ENCODE measurements at regions not wholly inside any gene's neighbourhood (a gene's known extent, or its start where the extent isn't known, plus 50 kb on each side); places are given as distances from the start of the nearest gene placed in this dataset.

DNA sequence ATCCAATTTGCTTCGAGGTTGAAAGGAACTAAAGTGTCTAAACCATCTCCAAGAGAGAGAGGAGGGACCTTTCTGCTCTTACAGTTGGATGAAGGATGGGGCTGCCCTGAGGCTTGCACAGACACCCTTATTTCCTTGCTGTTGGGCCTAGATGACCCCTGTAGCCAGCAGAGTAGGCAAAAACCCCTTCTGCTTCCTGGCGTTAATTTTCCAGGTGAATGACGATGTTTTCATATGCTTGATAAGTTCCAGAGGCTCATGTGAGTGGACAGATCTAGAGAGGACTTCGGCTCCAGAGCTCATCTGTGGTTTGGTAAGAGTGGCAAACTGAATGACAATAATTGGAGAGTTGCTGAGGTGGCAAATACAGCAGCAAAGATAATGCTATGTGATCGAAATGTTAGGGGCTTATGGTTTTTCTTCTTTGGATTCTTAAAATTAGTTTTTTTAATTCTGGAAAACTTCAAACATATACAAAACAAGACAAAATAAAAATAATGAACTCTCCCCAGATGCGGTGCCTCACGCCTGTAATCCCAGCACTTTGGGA lies 98.6 kb upstream of the MAP4K3 start:
- no peak for DNase-seq (ENCODE audit: low read depth)

GRCh38 chr2:39537150-39537549 lies 100.1 kb upstream of the MAP4K3 start:
- no peak for DNase-seq (ENCODE audit: low read depth)

DNA sequence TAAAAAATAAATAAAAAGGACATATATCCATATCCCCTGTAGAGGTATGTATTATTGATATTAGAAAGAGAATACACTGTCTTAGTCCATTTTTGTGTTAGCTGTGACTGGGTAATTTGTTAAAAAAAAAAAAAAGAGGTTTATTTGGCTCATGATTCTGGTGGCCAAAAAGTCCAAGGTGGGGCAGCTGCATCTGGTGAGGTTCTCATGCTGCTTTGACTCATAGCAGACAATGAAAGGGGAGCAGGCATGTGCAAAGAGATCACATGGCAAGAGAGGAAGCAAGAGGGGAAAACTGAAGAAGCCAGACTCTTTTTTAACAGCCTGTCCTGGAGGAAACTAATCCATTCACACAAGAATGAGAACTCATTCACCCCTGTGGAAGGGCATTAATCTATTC lies 101.6 kb upstream of the MAP4K3 start:
- DNase-seq (ENCODE audit: low read depth): no peak

- peak; percentile 40 for DNase-seq (ENCODE audit: low read depth)
Measured at GRCh38 chr2:39540414-39540813, 103.3 kb upstream of the MAP4K3 start.

GRCh38 chr2:39541011-39541930 lies 104.2 kb upstream of the MAP4K3 start:
- no peak for DNase-seq (ENCODE audit: low read depth)

DNA sequence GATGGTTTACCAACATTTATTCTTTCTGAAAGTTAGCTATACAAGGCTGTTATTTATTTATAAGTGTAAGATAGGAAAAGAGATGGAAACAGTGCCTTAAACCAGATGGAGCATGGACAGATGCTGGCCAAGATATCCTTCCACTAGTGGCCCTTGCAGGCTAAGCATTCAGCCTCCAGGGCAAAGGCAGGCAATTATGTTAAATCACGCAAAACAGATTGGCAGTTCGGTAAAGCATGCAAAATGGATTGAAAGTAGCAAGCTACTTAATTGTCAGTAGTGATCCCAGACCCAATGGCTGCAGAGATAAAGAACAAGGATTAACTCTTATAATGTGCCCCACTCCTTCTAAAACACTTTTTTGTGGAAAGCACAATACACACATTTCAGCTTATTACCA lies 105.4 kb upstream of the MAP4K3 start:
- no peak for DNase-seq (ENCODE audit: low read depth)

- peak; percentile 58 for DNase-seq (ENCODE audit: low read depth)
Measured at GRCh38 chr2:39545957-39546356, 108.9 kb upstream of the MAP4K3 start.

- DNase-seq (ENCODE audit: low read depth): no peak
Measured at GRCh38 chr2:39546409-39546808, 109.3 kb upstream of the MAP4K3 start.

DNA sequence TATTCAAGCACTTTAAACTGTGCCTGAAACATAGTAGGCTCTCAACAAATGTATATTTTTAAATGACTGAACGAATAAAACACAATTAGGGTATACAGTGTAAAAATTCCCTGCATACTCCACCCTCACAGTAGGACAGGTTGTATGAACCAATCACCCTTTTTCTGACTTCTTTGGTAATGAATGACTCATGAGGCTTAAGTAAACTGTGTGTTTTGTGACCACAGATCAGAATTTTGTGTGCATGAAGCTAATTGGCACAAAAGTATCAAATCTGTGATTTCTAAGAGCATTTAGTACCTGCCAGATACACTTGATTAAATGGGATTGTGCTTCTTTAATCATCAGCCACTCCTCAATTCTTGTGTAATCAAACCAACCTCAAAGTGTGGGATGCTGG lies 109.9 kb upstream of the MAP4K3 start:
- peak; percentile 78 for DNase-seq (ENCODE audit: low read depth)

DNA sequence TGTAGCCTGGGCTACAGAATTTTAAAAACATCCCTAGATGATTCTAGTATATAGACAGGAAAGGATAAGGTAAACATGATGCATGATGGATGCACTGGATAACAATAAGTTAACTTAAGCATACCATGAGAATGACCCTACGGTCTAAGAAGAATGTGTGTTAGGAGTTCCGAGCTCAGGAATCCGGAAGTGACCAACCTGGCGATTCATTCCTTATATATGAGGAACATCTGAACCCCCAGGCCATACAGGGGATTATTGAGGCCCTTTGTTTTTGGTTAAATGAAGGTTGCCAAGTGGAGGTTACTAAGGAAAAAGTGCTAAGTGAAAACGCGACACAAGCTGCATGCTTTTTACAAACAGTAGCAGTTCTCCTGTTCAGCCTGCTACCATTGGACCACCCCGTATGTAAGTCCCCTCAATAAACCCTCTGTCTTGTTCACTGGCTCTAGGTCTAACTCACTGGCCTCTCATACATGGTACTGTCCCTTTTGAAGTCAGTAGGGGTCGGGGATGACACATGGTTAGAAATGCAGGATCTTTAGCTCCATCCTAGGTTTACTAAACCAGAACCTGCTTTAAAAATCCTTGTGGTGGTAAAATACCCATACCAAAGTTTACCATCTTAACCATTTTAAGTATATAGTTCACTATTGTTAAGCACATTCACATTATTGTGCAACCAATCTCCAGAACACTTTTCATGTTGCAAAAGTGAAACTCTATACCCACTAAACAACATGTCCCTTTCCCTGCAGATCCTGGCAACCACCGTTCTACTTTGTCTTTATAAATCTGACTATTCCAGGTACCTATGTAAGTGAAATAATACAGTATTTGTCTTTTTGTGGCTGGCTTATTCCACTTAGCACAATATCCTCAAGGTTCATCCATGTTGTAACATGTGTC lies 111.0 kb upstream of the MAP4K3 start:
- peak; percentile 67 for DNase-seq (ENCODE audit: low read depth)

- no peak for DNase-seq (ENCODE audit: low read depth)
Measured at GRCh38 chr2:39549000-39549399, 111.9 kb upstream of the MAP4K3 start.

GRCh38 chr2:39549718-39550464 lies 112.8 kb upstream of the MAP4K3 start:
- DNase-seq (ENCODE audit: low read depth): no peak

- no peak for DNase-seq (ENCODE audit: low read depth)
Measured at GRCh38 chr2:39550701-39551285, 113.7 kb upstream of the MAP4K3 start.

GRCh38 chr2:39558906-39559305 lies 106.8 kb upstream of the TMEM178A start:
- DNase-seq (ENCODE audit: low read depth): no peak

GRCh38 chr2:39563572-39563971 lies 102.1 kb upstream of the TMEM178A start:
- DNase-seq (ENCODE audit: low read depth): no peak

- DNase-seq (ENCODE audit: low read depth): peak; percentile 85
Measured at GRCh38 chr2:39567507-39567906, 98.2 kb upstream of the TMEM178A start.

GRCh38 chr2:39568116-39568515 lies 97.6 kb upstream of the TMEM178A start:
- DNase-seq (ENCODE audit: low read depth): no peak

DNA sequence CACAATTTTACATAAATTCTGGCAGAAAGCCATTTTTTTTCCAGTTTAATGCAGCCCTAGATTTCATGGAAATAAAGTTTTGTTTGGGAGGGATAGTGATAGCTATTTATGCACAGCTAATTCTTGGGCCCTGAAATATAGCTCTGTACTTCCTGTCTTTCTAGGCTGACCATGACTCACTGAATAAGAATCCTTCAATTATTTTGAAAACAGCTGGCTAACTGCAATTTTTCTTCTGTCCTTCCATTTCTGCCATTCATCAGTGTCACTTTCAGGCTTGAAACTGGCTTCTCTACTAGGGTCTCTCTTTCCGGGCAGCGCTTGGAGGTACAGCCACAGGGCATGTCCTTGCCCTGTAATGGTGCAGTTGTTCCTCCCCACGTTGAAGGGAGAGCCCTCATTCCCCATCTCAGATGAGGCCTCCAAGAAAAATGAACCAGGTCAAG lies 97.1 kb upstream of the TMEM178A start:
- peak; percentile 88 for DNase-seq (ENCODE audit: low read depth)

- no peak for DNase-seq (ENCODE audit: low read depth)
Measured at GRCh38 chr2:39570130-39570555, 95.6 kb upstream of the TMEM178A start.

DNA sequence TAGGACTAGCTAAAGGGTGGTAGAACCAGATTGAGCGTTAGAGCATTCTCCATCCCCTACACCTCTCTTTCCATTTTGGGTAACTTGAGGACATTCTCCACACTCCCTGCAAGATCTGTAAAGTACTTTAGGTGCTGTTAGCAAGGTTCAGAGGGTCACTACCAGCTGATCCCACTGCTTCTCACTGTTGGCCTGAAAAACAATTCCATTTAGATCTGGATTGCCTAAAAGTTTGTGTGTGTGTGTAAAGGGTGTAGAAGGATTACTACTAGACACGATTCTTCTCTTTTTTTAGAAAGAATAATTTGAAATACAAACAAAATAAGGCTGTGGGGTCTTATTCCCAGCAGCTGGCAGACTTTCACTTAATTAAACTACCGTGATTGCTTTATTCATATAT lies 95.1 kb upstream of the TMEM178A start:
- DNase-seq (ENCODE audit: low read depth): no peak

DNA sequence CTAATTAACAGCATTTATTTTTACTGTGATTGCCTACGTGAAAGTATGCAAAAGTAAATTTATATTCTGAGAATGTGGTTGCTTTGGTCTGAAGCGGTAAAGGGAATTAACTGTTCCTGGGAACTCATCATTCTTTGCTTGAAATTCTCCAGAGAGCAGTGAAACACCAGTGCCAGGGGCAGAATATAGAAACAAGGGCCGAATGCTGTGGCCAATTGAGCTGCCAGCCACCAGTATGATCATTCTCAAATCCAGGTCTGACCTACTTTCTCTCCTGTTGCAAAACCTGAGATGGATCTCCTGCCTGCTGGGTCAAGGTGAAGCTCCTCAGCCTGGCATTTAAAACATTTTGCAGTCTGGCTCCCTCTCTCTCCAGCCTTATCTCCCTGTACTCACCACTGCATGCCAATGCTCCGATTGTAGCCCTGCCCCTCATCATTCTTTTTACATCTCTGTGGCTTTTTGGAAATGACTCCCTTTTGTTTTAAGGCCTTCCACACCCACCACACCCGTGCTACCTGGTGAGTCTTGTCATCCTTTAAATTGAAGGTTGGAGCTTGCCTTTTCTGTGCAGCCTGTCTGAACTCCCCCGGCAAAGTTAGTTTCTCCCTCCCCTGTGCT lies 94.5 kb upstream of the TMEM178A start:
- peak; percentile 40 for DNase-seq (ENCODE audit: low read depth)

All from renal cortical epithelial cell (primary cell).